ENCODE measurements at regions not wholly inside any gene's neighbourhood (a gene's known extent, or its start where the extent isn't known, plus 50 kb on each side); places are given as distances from the start of the nearest gene placed in this dataset.

DNA sequence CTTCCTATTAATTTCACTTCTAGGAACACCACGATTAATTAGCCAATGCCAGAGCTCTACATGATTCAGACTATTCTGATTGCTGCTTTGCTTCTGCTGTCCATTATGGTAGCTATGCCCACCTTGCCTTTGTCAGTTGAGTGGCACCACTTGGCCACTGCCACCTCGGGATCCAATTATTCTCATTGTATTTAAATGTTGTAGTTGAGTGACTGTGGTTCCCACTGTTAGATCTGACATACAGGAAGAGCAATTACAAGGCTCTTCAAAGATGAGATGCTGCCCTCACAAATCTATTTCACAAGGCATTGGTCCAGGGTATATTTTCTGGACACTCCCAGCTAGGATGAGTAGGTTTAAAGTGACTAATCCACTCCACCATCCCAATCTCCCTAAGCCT is 864.5 kb upstream of the EDIL3 start:
- DNase-seq (ENCODE audit: low read depth) (no peak), FAIRE-seq (no peak)
- TF ChIP-seq, protein P1, sequence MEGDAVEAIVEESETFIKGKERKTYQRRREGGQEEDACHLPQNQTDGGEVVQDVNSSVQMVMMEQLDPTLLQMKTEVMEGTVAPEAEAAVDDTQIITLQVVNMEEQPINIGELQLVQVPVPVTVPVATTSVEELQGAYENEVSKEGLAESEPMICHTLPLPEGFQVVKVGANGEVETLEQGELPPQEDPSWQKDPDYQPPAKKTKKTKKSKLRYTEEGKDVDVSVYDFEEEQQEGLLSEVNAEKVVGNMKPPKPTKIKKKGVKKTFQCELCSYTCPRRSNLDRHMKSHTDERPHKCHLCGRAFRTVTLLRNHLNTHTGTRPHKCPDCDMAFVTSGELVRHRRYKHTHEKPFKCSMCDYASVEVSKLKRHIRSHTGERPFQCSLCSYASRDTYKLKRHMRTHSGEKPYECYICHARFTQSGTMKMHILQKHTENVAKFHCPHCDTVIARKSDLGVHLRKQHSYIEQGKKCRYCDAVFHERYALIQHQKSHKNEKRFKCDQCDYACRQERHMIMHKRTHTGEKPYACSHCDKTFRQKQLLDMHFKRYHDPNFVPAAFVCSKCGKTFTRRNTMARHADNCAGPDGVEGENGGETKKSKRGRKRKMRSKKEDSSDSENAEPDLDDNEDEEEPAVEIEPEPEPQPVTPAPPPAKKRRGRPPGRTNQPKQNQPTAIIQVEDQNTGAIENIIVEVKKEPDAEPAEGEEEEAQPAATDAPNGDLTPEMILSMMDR (IDR thresholded peaks at IDR 0.05; ENCODE audit: insufficient read depth, low read length, severe bottlenecking) = no peak
- no peaks in the 10 kb centered on the region for H3K36me3 ChIP-seq (ENCODE audit: control insufficient read depth, insufficient read depth, low read length)
- H3K27me3 ChIP-seq (ENCODE audit: control insufficient read depth, insufficient read depth, low read length) = no peaks in the 10 kb centered on the region
- H3K4me3 ChIP-seq (ENCODE audit: low read depth, low read length) = no peak overlapping the region

DNA sequence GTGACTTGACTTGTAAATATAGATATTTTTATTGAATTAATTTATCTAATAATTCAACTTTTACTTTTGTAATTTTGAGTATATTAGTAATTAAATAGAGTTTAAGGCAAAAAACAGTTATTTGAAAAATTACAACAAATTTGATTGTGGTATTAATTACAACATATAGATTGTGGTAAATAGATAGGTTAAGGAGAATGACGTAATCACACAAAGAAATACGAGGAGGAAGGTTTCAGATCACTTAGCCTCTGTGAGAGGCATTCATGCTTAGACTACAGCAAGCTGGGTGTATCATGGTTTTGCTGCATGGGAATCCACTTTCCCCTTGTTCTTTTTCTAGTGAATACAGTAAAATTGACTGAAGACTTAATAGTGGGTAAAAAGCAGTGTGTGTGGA is 878.4 kb upstream of the EDIL3 start:
- no peak for DNase-seq (ENCODE audit: low read depth)
- Histone ChIP-seq H3K36me3 (ENCODE audit: control insufficient read depth, insufficient read depth, low read length) (no peaks in the 10 kb centered on the region), H3K4me3 (ENCODE audit: low read depth, low read length) (no peak overlapping the region), H3K27me3 (ENCODE audit: control insufficient read depth, insufficient read depth, low read length) (no peaks in the 10 kb centered on the region)
- FAIRE-seq = no peak
- TF ChIP-seq, protein P1 (IDR thresholded peaks at IDR 0.05; ENCODE audit: insufficient read depth, low read length, severe bottlenecking) = no peak

DNA sequence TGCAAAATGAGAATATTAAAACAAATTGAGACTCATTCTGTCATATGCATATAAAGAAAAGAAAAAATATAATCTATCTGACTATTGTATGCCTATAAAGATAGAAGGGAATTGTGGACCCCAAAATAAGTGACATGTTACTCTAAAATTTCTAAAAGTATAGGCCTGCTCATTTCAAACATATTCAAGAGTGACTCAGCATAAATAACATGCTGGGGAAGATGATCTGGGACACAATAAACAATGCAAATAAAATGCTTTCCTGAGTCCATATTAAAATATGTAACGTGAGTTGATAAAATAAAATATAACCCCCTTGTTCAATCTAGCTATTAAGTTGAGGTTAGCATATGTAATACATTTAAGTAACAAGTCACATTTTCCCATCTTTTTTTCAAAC is 882.0 kb upstream of the EDIL3 start:
- H3K36me3 ChIP-seq (ENCODE audit: control insufficient read depth, insufficient read depth, low read length) = no peaks in the 10 kb centered on the region

DNA sequence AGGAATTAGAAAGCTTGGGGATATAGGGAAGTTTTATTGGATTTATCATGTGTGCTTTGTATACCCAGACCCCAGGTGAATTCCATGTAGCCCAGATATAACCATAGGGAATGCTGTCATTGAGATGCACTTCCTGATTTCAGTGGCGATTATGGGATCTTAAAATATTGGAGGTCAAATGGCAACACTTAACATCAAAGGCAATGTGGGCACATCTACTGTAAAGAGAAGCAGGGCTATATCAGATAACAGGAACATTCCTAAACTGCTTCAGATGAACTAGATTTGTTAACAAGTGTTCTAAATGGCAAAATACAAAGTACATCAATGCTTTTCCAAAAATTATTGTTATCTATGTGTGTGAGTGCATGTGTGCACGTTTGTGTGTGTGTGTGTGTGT is 883.5 kb upstream of the EDIL3 start:
- TF ChIP-seq, protein P1 (IDR thresholded peaks at IDR 0.05; ENCODE audit: insufficient read depth, low read length, severe bottlenecking) = no peak
- no peak for FAIRE-seq
- H3K27me3 ChIP-seq (ENCODE audit: control insufficient read depth, insufficient read depth, low read length) = no peaks in the 10 kb centered on the region
- H3K4me3 ChIP-seq (ENCODE audit: low read depth, low read length) = no peak overlapping the region
- no peak for DNase-seq (ENCODE audit: low read depth)
- no peaks in the 10 kb centered on the region for H3K36me3 ChIP-seq (ENCODE audit: control insufficient read depth, insufficient read depth, low read length)

More for the DNA sequence above, 882.0 kb upstream of the EDIL3 start:
- no peak overlapping the region for H3K4me3 ChIP-seq (ENCODE audit: low read depth, low read length)
- DNase-seq (ENCODE audit: low read depth) (no peak), FAIRE-seq (no peak)
- TF ChIP-seq, protein P1 (IDR thresholded peaks at IDR 0.05; ENCODE audit: insufficient read depth, low read length, severe bottlenecking) = no peak
- H3K27me3 ChIP-seq (ENCODE audit: control insufficient read depth, insufficient read depth, low read length) = no peaks in the 10 kb centered on the region

DNA sequence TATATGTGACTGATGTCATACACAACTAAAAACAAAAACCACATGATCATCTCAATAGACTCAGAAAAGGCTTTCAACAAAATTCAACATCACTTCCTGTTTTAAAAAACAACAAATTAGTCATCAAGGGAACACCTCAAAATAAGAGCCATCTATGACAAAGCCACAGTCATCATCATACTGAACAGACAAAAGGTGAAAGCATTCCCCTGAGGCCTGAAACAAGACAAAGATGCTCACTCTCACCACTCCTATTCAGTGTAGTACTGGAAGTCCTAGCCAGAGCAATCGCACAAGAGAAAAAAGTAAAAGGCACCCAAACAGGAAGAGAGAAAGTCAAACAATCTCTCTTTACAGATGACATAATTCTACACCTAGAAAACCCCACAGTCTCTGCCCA is 893.5 kb upstream of the EDIL3 start:
- FAIRE-seq = no peak
- H3K27me3 ChIP-seq (ENCODE audit: control insufficient read depth, insufficient read depth, low read length) = no peaks in the 10 kb centered on the region
- H3K4me3 ChIP-seq (ENCODE audit: low read depth, low read length) = no peak overlapping the region
- peak; percentile 51 for DNase-seq (ENCODE audit: low read depth)
- TF ChIP-seq, protein P1 (IDR thresholded peaks at IDR 0.05; ENCODE audit: insufficient read depth, low read length, severe bottlenecking) = no peak
- no peaks in the 10 kb centered on the region for H3K36me3 ChIP-seq (ENCODE audit: control insufficient read depth, insufficient read depth, low read length)

DNA sequence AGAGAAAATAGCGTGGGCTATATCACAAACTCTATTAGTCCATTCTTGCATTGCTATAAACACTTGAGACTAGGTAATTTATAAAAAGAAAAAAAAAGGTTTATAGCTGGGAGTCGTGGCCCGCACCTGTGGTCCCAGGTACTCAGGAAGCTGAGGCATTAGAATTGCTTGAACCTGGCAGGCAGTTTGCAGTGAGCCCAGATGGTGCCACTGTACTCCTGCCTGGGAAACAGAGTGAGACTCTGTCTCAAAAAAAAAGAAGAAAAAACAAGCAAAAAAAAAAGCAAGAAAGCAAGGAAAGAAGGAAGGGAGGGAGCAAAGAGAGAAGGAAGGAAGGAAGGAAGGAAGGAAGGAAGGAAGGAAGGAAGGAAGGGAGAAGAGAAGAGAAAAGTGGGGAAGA is 904.2 kb upstream of the EDIL3 start:
- Histone ChIP-seq H3K4me3 (ENCODE audit: low read depth, low read length) (no peak overlapping the region), H3K36me3 (ENCODE audit: control insufficient read depth, insufficient read depth, low read length) (no peaks in the 10 kb centered on the region), H3K27me3 (ENCODE audit: control insufficient read depth, insufficient read depth, low read length) (no peaks in the 10 kb centered on the region)
- TF ChIP-seq, protein P1 (IDR thresholded peaks at IDR 0.05; ENCODE audit: insufficient read depth, low read length, severe bottlenecking) = no peak
- DNase-seq (ENCODE audit: low read depth) = no peak
- FAIRE-seq = no peak
